ENCODE measurements at regions not wholly inside any gene's neighbourhood (a gene's known extent, or its start where the extent isn't known, plus 50 kb on each side); places are given as distances from the start of the nearest gene placed in this dataset.

DNA sequence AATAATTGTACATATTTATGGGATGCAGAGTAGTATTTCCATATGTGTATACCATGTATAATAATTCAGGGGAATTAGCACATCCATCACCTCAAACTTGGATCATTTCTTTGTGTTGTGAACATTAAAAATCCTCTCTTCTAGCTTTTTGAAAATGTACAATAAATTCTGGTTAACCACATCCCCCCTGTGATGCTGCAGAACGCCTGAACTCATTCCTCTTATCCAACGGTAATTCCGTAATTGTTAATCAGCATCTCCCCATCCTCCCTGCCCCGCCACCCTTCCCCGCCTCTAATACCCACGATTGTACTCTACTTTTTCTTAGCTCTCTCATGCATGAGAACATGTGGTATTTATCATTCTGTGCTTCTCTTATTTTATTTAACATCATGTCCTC, 127.7 kb upstream of the ANKRD55 start:
- no peak for DNase-seq

GRCh38 chr5:56359809-56360685, 126.9 kb upstream of the ANKRD55 start:
- no peak for DNase-seq

GRCh38 chr5:56358703-56359681, 125.9 kb upstream of the ANKRD55 start:
- no peak for DNase-seq

GRCh38 chr5:56358046-56358445, 124.9 kb upstream of the ANKRD55 start:
- DNase-seq = no peak

- DNase-seq = no peak
These were observed 124.3 kb upstream of the ANKRD55 start for GRCh38 chr5:56357426-56357825.

GRCh38 chr5:56356836-56357160, 123.7 kb upstream of the ANKRD55 start:
- no peak for DNase-seq

GRCh38 chr5:56356121-56356835, 123.1 kb upstream of the ANKRD55 start:
- no peak for DNase-seq

- no peak for DNase-seq
These were observed 121.7 kb upstream of the ANKRD55 start for GRCh38 chr5:56354836-56355235.

- DNase-seq = no peak
These were observed 119.9 kb upstream of the ANKRD55 start for GRCh38 chr5:56352808-56353590.

- peak; percentile 83 for DNase-seq
These were observed 117.6 kb upstream of the ANKRD55 start for GRCh38 chr5:56350597-56351170.

DNA sequence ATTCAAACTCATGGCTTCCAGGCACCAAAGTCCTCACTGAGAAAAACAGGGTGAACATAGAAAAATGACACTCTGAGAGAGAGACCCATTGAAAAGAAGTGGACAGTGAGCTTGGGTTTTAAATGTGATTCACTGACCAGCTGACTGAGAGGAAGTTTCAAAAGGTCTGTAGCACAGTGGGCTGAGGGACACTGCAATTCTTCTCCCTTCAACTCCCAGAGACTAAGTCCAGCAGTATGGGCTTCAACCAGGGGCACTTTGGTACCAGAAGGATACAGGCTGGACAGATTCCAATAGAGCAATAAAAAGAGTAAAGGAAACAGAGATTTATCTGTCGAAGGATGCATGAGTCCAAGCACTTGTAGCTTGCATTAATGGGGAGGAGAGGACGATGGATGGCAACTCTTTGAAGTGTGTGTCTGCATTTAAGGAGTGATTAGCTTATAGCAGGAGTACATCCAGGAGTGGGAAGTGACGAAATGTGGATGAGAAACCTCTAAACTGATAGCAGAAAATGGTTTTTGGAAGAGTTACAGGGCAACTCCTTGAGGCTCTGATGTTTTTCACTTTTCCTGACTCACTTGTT, 117.0 kb upstream of the ANKRD55 start:
- DNase-seq = peak; percentile 77

GRCh38 chr5:56349461-56349860, 116.3 kb upstream of the ANKRD55 start:
- no peak for DNase-seq

DNA sequence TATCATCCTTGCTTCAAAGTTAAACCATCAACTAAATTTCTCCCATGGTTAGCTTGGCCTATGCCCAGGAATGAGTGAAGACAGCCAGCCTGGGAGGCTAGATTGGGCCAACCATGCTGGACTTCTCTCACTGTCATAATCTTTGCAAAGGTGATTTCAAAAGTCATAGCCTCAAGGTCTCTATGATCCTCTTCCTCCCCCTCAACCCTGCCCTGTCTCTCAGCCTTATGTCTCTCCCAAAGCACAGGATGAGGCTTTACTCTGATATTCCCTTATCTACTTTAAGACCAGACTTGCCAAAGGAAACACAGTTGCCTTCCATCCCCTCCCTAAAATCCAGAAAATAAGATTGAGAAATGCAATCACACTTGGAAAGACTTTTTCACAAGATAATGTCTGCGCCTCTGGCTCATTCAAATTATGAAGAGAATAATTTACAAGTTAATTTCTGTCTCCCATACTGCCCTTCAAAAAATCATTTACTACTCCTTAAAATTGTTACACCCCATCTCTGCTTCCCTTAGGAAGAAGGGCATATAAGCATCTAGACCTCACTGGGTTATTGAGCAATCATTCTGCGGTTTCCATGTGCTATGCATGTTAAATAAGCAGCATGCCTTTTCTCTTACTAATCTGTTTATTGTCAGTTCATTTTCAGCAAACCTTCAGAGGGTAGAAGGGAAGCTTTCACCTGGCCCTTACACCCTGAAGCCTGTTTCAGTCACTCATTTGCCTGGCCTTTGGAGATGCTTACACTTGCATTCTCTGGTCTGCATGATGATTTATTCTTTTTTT, 113.8 kb upstream of the ANKRD55 start:
- peak; percentile 68 for DNase-seq

DNA sequence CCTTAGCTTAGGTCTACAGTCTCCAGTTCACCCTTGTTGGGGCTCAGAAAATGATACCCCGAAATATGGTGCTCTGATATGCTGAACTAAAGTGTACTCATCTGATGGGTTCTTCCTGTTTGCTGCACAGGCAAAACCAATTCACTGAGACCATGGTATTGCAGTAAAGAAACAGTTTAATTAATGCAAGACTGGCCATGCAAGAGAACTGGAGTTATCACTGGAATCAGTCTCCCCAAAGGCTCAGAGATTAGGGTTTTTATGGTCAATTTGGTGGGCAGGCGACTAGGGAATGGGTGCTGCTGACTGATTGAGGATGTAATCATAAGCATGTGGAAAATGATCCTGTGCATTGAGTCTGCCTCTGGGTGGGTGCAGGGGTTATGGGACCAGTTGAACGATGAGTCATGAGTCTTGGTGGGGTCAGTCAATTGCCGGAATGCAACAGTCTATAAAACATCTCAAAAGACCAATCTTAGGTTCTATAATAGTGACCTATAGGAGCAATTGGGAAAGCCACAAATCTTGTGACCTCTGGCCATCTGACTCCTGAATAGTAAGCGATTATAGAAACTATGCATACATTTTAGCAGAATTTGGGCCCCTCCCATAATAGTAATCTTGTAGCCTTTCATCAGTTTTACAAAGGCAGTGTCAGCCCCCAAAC, 113.0 kb upstream of the ANKRD55 start:
- no peak for DNase-seq

DNA sequence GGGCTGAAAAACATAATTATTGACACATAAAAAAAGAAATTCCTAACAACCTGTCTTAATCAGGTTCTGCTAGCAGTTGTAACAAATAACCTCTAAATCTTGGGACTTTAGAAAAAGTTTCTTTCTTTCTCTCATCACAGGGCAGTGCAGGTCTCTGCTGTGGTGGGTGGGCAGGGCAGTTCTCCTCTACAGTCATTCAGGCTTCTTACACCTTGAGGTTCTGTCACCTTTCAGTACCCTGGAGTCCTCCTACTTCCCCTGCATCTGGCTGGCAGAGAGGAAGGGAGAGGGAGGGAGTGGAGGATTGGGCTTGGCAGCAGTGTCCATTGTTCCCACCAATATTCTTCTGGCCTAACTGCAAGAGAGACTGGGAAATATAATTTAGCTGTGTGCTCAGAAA, 112.2 kb upstream of the ANKRD55 start:
- DNase-seq = no peak

- no peak for DNase-seq
These were observed 111.5 kb upstream of the ANKRD55 start for GRCh38 chr5:56344594-56344993.

GRCh38 chr5:56343988-56344387, 110.9 kb upstream of the ANKRD55 start:
- DNase-seq = no peak

DNA sequence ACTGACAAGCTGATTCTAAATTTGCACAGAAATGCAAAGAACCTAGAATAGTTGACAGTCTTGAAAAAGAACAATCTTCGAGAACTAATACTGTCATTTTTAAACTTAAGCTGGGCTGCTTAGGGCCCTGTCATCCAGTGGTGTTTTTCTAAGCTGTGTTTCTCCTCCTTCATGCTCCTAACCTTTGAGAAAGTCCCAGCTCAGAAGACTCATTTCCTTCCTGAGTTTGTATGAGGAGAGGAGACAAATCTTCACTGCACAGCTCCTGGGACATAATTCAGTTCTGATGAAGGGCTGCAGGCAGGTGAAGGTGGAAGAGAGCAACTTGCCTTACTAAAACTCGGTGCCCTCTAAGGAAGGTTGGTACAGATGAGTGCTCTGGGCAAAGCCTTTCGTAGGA, 109.5 kb upstream of the ANKRD55 start:
- no peak for DNase-seq

GRCh38 chr5:56340196-56340980, 107.3 kb upstream of the ANKRD55 start:
- DNase-seq = no peak
